NCI-H524 (cell line): ENCODE measurements at regions not wholly inside any gene's neighbourhood (a gene's known extent, or its start where the extent isn't known, plus 50 kb on each side); places are given as distances from the start of the nearest gene placed in this dataset.

Experiments
- DNase-seq, 2 experiments: peaks; one replicate each; lab custom pipeline; 2025; lab: John Stamatoyannopoulos, UW

- DNase-seq: no peak
Observed at GRCh38 chr2:128982670-128983069, 664.0 kb upstream of the HS6ST1 start.

- DNase-seq: no peak
Observed at GRCh38 chr2:128983094-128983493, 664.4 kb upstream of the HS6ST1 start.

- DNase-seq: no peak
Observed at GRCh38 chr2:128984081-128984480, 665.4 kb upstream of the HS6ST1 start.

- DNase-seq: no peak
Observed at GRCh38 chr2:128984855-128985254, 666.2 kb upstream of the HS6ST1 start.

GRCh38 chr2:128986026-128986715 is 667.5 kb upstream of the HS6ST1 start:
- no peak for DNase-seq

GRCh38 chr2:128986867-128987268 is 668.2 kb upstream of the HS6ST1 start:
- DNase-seq: no peak

GRCh38 chr2:128988326-128988725 is 669.7 kb upstream of the HS6ST1 start:
- DNase-seq: no peak

- no peak for DNase-seq
Observed at GRCh38 chr2:128988967-128989366, 670.3 kb upstream of the HS6ST1 start.

- DNase-seq: no peak
Observed at GRCh38 chr2:128995086-128995485, 676.4 kb upstream of the HS6ST1 start.

GRCh38 chr2:128996078-128996477 is 677.4 kb upstream of the HS6ST1 start:
- no peak for DNase-seq

GRCh38 chr2:128997166-128997866 is 678.6 kb upstream of the HS6ST1 start:
- no peak for DNase-seq

- no peak for DNase-seq
Observed at GRCh38 chr2:129001926-129002325, 683.3 kb upstream of the HS6ST1 start.

GRCh38 chr2:129002751-129003150 is 684.1 kb upstream of the HS6ST1 start:
- DNase-seq: no peak

GRCh38 chr2:129004485-129004884 is 685.8 kb upstream of the HS6ST1 start:
- DNase-seq: no peak

GRCh38 chr2:129004940-129005490 is 686.3 kb upstream of the HS6ST1 start:
- no peak for DNase-seq

GRCh38 chr2:129006135-129006886 is 687.6 kb upstream of the HS6ST1 start:
- DNase-seq: no peak

- DNase-seq: no peak
Observed at GRCh38 chr2:129006901-129007300, 688.2 kb upstream of the HS6ST1 start.

- DNase-seq: no peak
Observed at GRCh38 chr2:129008055-129008880, 689.6 kb upstream of the HS6ST1 start.

GRCh38 chr2:129008881-129009554 is 690.4 kb upstream of the HS6ST1 start:
- DNase-seq: no peak

- no peak for DNase-seq
Observed at GRCh38 chr2:129009555-129010146, 691.0 kb upstream of the HS6ST1 start.

GRCh38 chr2:129010262-129010661 is 691.6 kb upstream of the HS6ST1 start:
- no peak for DNase-seq
